ENCODE measurements at regions not wholly inside any gene's neighbourhood (a gene's known extent, or its start where the extent isn't known, plus 50 kb on each side); places are given as distances from the start of the nearest gene placed in this dataset.

- no peak for TF ChIP-seq POLR2AphosphoS5 (IDR thresholded peaks at IDR 0.05; ENCODE audit: insufficient read depth in 1 of 2, low read depth in 1 of 2)
- no peak for TF ChIP-seq CTCF (IDR thresholded peaks at IDR 0.05)
Measured at GRCh38 chr16:55002419-55002818, 71.8 kb downstream of the IRX5 start.

Data from vagina (tissue), 2 donors.